ENCODE measurements at regions not wholly inside any gene's neighbourhood (a gene's known extent, or its start where the extent isn't known, plus 50 kb on each side); places are given as distances from the start of the nearest gene placed in this dataset.

DNA sequence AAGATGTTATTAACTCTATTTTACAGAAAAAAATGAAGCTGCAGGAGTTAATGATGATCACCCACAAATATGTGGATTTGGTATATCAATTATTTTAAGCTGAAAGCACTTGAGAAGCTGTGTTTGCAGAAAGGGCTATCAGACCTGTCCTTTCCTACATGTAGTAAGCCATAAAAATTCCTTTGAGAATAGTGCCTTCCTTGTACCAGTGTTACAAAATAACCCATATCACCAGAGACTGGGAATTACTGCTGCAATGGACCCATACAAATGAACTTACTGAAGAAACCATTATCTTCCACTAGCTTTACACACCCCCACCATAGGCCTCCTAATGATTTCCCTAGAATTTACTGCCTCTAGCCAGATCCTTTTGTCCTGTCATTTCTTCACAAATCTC is 99.2 kb upstream of the ZRANB2 start:
- no peak for DNase-seq
- no peak overlapping the region for H3K27ac Mint-ChIP-seq
- no peaks in the 10 kb centered on the region for H3K36me3 Mint-ChIP-seq
- H3K27me3 Mint-ChIP-seq = no peaks in the 10 kb centered on the region
- ATAC-seq (replicated peaks in 1 of 4) = no peak
- Histone ChIP-seq H3K4me1 (ENCODE audit: control insufficient read depth in 1 of 2, extremely low read depth in 1 of 2, insufficient read depth in 2 of 2, low read length in 2 of 2) (no peaks in the 10 kb centered on the region), H3K27ac (ENCODE audit: low read length) (no peak overlapping the region), H3K4me3 (ENCODE audit: control insufficient read depth in 1 of 2, extremely low read depth in 1 of 2, low read length in 1 of 2) (no peak overlapping the region), H3K9me3 (no peaks in the 10 kb centered on the region), H3K27me3 (replicated peaks in 1 of 2; ENCODE audit: control insufficient read depth in 2 of 2, extremely low read depth in 1 of 2, insufficient read depth in 2 of 2, low read length in 1 of 2) (no peaks in the 10 kb centered on the region), H3K36me3 (ENCODE audit: control insufficient read depth in 2 of 2, extremely low read depth in 1 of 2, insufficient read depth in 1 of 2, low read length in 1 of 2) (no peaks in the 10 kb centered on the region)
- H3K9me3 Mint-ChIP-seq = peaks cover 10 to 18% (median 11%) of the 10 kb centered on the region in 3 donors
- H3K4me1 Mint-ChIP-seq = no peaks in the 10 kb centered on the region
- POLR2A ChIA-PET = no interaction called here
- CTCF ChIA-PET = no interaction called here
- H3K4me3 Mint-ChIP-seq = no peak overlapping the region

DNA sequence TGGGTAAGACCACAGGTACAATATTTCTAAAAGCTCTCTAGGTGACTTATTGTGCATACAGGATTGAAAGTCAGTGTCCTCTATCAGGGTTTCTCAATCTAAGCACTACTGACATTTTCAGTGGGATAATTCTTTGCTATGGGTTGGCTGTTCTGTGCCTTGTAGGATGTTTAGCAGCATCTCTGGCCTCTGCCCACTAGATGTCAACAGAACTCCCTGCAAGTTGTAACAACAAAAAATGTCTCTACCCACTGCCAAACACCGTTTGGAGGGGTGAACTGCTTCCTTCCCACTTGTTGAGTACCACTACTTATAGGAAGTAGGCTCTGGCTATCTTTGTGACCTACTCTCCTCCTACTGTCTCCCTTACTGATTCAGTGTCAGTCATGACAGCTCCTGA is 90.1 kb upstream of the ZRANB2 start:
- ATAC-seq (replicated peaks in 1 of 4) = no peak
- H3K27ac ChIP-seq (ENCODE audit: low read length) = no peak overlapping the region
- H3K9me3 ChIP-seq = no peaks in the 10 kb centered on the region
- no peaks in the 10 kb centered on the region for H3K27me3 Mint-ChIP-seq
- H3K27ac Mint-ChIP-seq = no peak overlapping the region
- no CpG with 5 or more reads among the region's 1 CpG for WGBS (ENCODE audit: insufficient coverage)
- no peak for DNase-seq
- no peaks in the 10 kb centered on the region for H3K27me3 ChIP-seq (replicated peaks in 1 of 2; ENCODE audit: control insufficient read depth in 2 of 2, extremely low read depth in 1 of 2, insufficient read depth in 2 of 2, low read length in 1 of 2)
- no peak overlapping the region for H3K4me3 Mint-ChIP-seq
- no peaks in the 10 kb centered on the region for H3K4me1 ChIP-seq (ENCODE audit: control insufficient read depth in 1 of 2, extremely low read depth in 1 of 2, insufficient read depth in 2 of 2, low read length in 2 of 2)
- H3K4me1 Mint-ChIP-seq = no peaks in the 10 kb centered on the region
- no peak overlapping the region for H3K4me3 ChIP-seq (ENCODE audit: control insufficient read depth in 1 of 2, extremely low read depth in 1 of 2, low read length in 1 of 2)
- ChIA-PET POLR2A (no interaction called here), CTCF (no interaction called here)
- H3K36me3 Mint-ChIP-seq = no peaks in the 10 kb centered on the region
- H3K9me3 Mint-ChIP-seq = peaks cover 0 to 8% (median 4%) of the 10 kb centered on the region in 3 donors
- no peaks in the 10 kb centered on the region for H3K36me3 ChIP-seq (ENCODE audit: control insufficient read depth in 2 of 2, extremely low read depth in 1 of 2, insufficient read depth in 1 of 2, low read length in 1 of 2)

DNA sequence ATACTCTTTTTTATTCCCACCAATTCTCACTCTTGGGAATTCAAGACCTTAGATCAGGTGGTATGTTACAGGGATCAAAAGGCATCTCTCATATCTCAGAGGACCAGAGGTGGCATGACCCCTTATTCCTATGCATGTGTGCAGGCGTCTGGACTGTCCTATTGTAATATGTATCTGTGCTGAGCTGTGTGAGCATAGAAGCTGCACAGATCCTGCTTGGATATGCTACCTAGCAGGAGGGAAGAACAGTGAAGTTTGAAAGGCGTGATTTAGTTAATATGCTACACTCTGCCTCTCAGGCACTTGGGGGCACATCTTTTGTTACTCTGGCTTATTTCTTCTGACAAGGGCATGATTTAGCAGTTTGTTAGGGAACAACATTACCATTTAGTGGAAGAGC is 86.7 kb upstream of the ZRANB2 start:
- Mint-ChIP-seq H3K36me3 (no peaks in the 10 kb centered on the region), H3K27me3 (no peaks in the 10 kb centered on the region), H3K4me3 (no peak overlapping the region), H3K9me3 (peaks cover 0 to 8% (median 0%) of the 10 kb centered on the region in 3 donors), H3K4me1 (no peaks in the 10 kb centered on the region), H3K27ac (no peak overlapping the region)
- ChIA-PET POLR2A (no interaction called here), CTCF (no interaction called here)
- H3K36me3 ChIP-seq (ENCODE audit: control insufficient read depth in 2 of 2, extremely low read depth in 1 of 2, insufficient read depth in 1 of 2, low read length in 1 of 2) = no peaks in the 10 kb centered on the region
- no peaks in the 10 kb centered on the region for H3K9me3 ChIP-seq
- H3K4me1 ChIP-seq (ENCODE audit: control insufficient read depth in 1 of 2, extremely low read depth in 1 of 2, insufficient read depth in 2 of 2, low read length in 2 of 2) = no peaks in the 10 kb centered on the region
- ATAC-seq (replicated peaks in 1 of 4) (no peak), DNase-seq (no peak)
- 67% methylated on average over 1 of the region's 2 CpGs for WGBS (ENCODE audit: insufficient coverage)
- no peaks in the 10 kb centered on the region for H3K27me3 ChIP-seq (replicated peaks in 1 of 2; ENCODE audit: control insufficient read depth in 2 of 2, extremely low read depth in 1 of 2, insufficient read depth in 2 of 2, low read length in 1 of 2)
- no peak overlapping the region for H3K27ac ChIP-seq (ENCODE audit: low read length)
- H3K4me3 ChIP-seq (ENCODE audit: control insufficient read depth in 1 of 2, extremely low read depth in 1 of 2, low read length in 1 of 2) = no peak overlapping the region

DNA sequence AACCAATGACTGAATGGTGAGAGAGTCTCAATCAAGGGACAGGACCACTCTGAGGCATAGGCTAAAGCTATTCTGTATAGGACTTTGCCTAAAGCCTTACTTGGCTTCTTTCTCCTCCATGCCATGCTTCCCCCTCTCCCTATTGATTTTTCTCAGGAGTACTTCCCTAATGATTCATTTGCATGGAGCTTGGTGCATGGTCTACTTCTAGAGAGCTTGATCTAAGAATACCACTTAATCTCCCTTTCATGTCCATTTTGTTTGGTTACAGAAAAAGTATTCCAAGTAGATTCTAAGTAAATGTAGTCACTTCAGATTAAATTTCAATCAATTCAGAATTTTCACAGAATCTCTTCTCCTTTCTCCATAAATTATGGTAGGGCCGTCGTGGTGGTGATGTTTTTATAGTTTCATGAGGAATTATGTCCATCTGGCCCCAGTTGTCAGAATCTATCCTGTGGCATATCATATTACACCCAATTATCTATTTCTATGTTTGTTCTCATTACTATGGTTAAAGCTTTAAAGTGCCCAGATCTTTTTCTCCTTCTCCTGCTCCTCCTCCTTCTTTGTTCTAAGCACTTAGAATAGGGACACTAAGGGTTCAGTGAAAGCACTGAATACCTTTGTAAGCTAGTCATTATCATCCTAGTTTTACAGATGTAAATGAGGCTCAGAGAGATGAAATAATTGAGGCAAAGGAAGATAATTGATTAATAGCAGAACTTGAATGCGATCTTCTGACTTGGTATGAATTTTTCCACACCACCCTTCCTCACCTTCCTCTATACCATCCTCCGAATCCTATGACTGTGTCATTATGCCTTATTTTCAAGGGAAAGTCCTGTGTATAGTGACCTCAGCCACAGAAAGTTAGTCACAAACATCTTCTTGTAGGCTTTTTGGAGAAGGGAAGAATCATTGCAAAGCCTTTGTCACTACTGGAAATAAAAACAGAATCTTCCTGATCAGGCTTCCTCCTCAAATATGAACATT is 85.6 kb upstream of the ZRANB2 start:
- Histone ChIP-seq H3K4me3 (ENCODE audit: control insufficient read depth in 1 of 2, extremely low read depth in 1 of 2, low read length in 1 of 2) (no peak overlapping the region), H3K27ac (ENCODE audit: low read length) (no peak overlapping the region), H3K27me3 (replicated peaks in 1 of 2; ENCODE audit: control insufficient read depth in 2 of 2, extremely low read depth in 1 of 2, insufficient read depth in 2 of 2, low read length in 1 of 2) (no peaks in the 10 kb centered on the region), H3K36me3 (ENCODE audit: control insufficient read depth in 2 of 2, extremely low read depth in 1 of 2, insufficient read depth in 1 of 2, low read length in 1 of 2) (no peaks in the 10 kb centered on the region), H3K4me1 (ENCODE audit: control insufficient read depth in 1 of 2, extremely low read depth in 1 of 2, insufficient read depth in 2 of 2, low read length in 2 of 2) (no peaks in the 10 kb centered on the region), H3K9me3 (no peaks in the 10 kb centered on the region)
- Mint-ChIP-seq H3K4me3 (no peak overlapping the region), H3K4me1 (no peaks in the 10 kb centered on the region), H3K27me3 (no peaks in the 10 kb centered on the region), H3K27ac (no peak overlapping the region), H3K36me3 (no peaks in the 10 kb centered on the region), H3K9me3 (peaks cover 0 to 8% (median 0%) of the 10 kb centered on the region in 3 donors)
- POLR2A ChIA-PET = no interaction called here
- CTCF ChIA-PET = no interaction called here
- no CpG with 5 or more reads among the region's 4 CpGs for WGBS (ENCODE audit: insufficient coverage)
- no peak for ATAC-seq (replicated peaks in 1 of 4)
- DNase-seq = no peak

DNA sequence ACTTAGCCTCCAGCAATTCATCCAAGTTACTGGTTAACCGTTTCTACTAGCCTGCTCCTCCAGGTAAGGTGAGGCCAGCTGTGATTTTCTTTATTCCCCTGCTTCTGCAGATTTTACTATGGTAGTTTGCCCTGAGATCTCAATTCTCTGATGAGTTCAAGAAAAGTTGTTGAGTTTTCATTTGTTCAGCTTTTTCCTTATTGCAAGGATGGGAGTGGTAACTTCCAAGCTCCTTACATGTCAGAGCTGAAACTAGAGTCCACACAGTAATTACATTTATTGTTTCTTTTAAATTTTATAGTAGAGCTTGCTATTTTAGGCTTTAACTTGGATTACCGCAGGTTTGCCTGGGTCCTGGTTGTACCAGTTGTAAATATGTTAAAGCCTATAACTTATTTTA is 76.9 kb upstream of the ZRANB2 start:
- no CpG with 5 or more reads among the region's 2 CpGs for WGBS (ENCODE audit: insufficient coverage)
- Histone ChIP-seq H3K4me1 (ENCODE audit: control insufficient read depth in 1 of 2, extremely low read depth in 1 of 2, insufficient read depth in 2 of 2, low read length in 2 of 2) (no peaks in the 10 kb centered on the region), H3K27ac (ENCODE audit: low read length) (no peak overlapping the region), H3K4me3 (ENCODE audit: control insufficient read depth in 1 of 2, extremely low read depth in 1 of 2, low read length in 1 of 2) (no peak overlapping the region), H3K36me3 (ENCODE audit: control insufficient read depth in 2 of 2, extremely low read depth in 1 of 2, insufficient read depth in 1 of 2, low read length in 1 of 2) (no peaks in the 10 kb centered on the region), H3K9me3 (no peaks in the 10 kb centered on the region), H3K27me3 (replicated peaks in 1 of 2; ENCODE audit: control insufficient read depth in 2 of 2, extremely low read depth in 1 of 2, insufficient read depth in 2 of 2, low read length in 1 of 2) (no peaks in the 10 kb centered on the region)
- DNase-seq = no peak
- Mint-ChIP-seq H3K4me3 (no peak overlapping the region), H3K36me3 (no peaks in the 10 kb centered on the region), H3K27me3 (no peaks in the 10 kb centered on the region), H3K27ac (no peak overlapping the region), H3K4me1 (no peaks in the 10 kb centered on the region), H3K9me3 (peaks cover 7 to 26% (median 9%) of the 10 kb centered on the region in 3 donors)
- CTCF ChIA-PET = no interaction called here
- POLR2A ChIA-PET = no interaction called here
- ATAC-seq (replicated peaks in 1 of 4) = no peak

DNA sequence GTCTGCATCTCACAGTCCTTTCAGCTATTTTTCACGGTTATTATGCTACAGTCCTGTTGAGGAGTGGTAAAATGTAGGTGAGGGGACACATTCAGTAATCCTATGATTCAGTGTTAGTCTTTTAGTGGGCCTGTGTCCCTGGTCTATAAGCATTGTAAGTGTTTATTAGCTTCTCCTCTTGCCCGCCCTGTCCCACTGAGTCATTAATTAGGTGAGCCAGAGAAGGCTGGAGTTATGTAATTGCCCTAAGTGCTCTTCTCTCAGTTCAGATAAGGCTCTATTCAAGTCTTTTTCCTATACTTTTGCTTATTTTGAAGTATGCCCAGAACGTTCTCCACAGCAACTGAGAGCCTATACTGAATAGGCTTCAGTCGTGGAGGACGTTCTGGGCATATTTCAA is 76.3 kb upstream of the ZRANB2 start:
- Mint-ChIP-seq H3K4me3 (no peak overlapping the region), H3K9me3 (peaks cover 8 to 27% (median 9%) of the 10 kb centered on the region in 3 donors), H3K36me3 (no peaks in the 10 kb centered on the region), H3K27me3 (no peaks in the 10 kb centered on the region), H3K4me1 (no peaks in the 10 kb centered on the region), H3K27ac (no peak overlapping the region)
- ChIA-PET POLR2A (no interaction called here), CTCF (no interaction called here)
- no peaks in the 10 kb centered on the region for H3K36me3 ChIP-seq (ENCODE audit: control insufficient read depth in 2 of 2, extremely low read depth in 1 of 2, insufficient read depth in 1 of 2, low read length in 1 of 2)
- ATAC-seq (replicated peaks in 1 of 4) = no peak
- no peaks in the 10 kb centered on the region for H3K9me3 ChIP-seq
- H3K4me3 ChIP-seq (ENCODE audit: control insufficient read depth in 1 of 2, extremely low read depth in 1 of 2, low read length in 1 of 2) = no peak overlapping the region
- WGBS (ENCODE audit: insufficient coverage) = 62% methylated on average over 2 of the region's 5 CpGs
- no peak overlapping the region for H3K27ac ChIP-seq (ENCODE audit: low read length)
- DNase-seq = no peak
- H3K4me1 ChIP-seq (ENCODE audit: control insufficient read depth in 1 of 2, extremely low read depth in 1 of 2, insufficient read depth in 2 of 2, low read length in 2 of 2) = no peaks in the 10 kb centered on the region
- no peaks in the 10 kb centered on the region for H3K27me3 ChIP-seq (replicated peaks in 1 of 2; ENCODE audit: control insufficient read depth in 2 of 2, extremely low read depth in 1 of 2, insufficient read depth in 2 of 2, low read length in 1 of 2)

Measured in T-cell (primary cell).